ENCODE measurements at regions not wholly inside any gene's neighbourhood (a gene's known extent, or its start where the extent isn't known, plus 50 kb on each side); places are given as distances from the start of the nearest gene placed in this dataset.

GRCh38 chr7:19830604-19831003 lies 57.2 kb upstream of the TMEM196 start:
- Mint-ChIP-seq H3K36me3 (ENCODE audit: low read depth) (no peaks in the 10 kb centered on the region), H3K4me3 (no peak overlapping the region), H3K27me3 (ENCODE audit: low read depth) (peaks cover 6% of the 10 kb centered on the region), H3K9me3 (no peaks in the 10 kb centered on the region), H3K4me1 (no peaks in the 10 kb centered on the region), H3K27ac (no peak overlapping the region)
- TF ChIP-seq CTCF (IDR thresholded peaks at IDR 0.05; ENCODE audit: unreplicated experiment in 3 of 3): no peak

All from nephron (organoid).